Progenitor cell of endocrine pancreas (in vitro differentiated cells): ENCODE measurements at regions not wholly inside any gene's neighbourhood (a gene's known extent, or its start where the extent isn't known, plus 50 kb on each side); places are given as distances from the start of the nearest gene placed in this dataset.

ENCODE experiments used
- DNase-seq: peaks from one replicate; pipeline ENCODE4 v3.0.0; 2021; ENCODE audit warnings: low spot score; ENCODE audit not compliant: unreplicated experiment
- H3K27ac Mint-ChIP-seq: 2 replicates; pipeline ENCODE4 v1.8.0; 2021; ENCODE audit warnings: mild to moderate bottlenecking, moderate library complexity, mixed read lengths
- H3K27me3 Mint-ChIP-seq: 2 replicates; pipeline ENCODE4 v1.8.0; 2021; ENCODE audit warnings: mixed read lengths
- H3K36me3 Mint-ChIP-seq: 2 replicates; pipeline ENCODE4 v1.8.0; 2022; ENCODE audit warnings: mixed read lengths; ENCODE audit not compliant: insufficient read depth
- H3K4me1 Mint-ChIP-seq: 2 replicates; pipeline ENCODE4 v1.8.0; 2021; ENCODE audit warnings: low read depth, mixed read lengths
- H3K4me3 Mint-ChIP-seq: 2 replicates; pipeline ENCODE4 v1.8.0; 2021; ENCODE audit warnings: low read depth, mild to moderate bottlenecking, moderate library complexity, mixed read lengths
- H3K9me3 Mint-ChIP-seq: 2 replicates; pipeline ENCODE4 v1.8.0; 2021; ENCODE audit warnings: low read depth, mixed read lengths
- TF ChIP-seq, protein P1 (sequence below): fragments of 200-600 bp; sonication (generic); IDR thresholded peaks from one replicate; pipeline ENCODE4 v1.5.0; 2021; ENCODE audit warnings: antibody characterized with exemption, mild to moderate bottlenecking; ENCODE audit not compliant: unreplicated experiment

GRCh38 chr3:107947203-107947602, 143.6 kb downstream of the CD47 start:
- no peaks in the 10 kb centered on the region for H3K9me3 Mint-ChIP-seq
- no peak overlapping the region for H3K27ac Mint-ChIP-seq
- H3K27me3 Mint-ChIP-seq: peaks cover 3% of the 10 kb centered on the region
- no peak overlapping the region for H3K4me3 Mint-ChIP-seq
- no peaks in the 10 kb centered on the region for H3K4me1 Mint-ChIP-seq
- no peaks in the 10 kb centered on the region for H3K36me3 Mint-ChIP-seq
- DNase-seq: no peak
- TF ChIP-seq, protein P1, sequence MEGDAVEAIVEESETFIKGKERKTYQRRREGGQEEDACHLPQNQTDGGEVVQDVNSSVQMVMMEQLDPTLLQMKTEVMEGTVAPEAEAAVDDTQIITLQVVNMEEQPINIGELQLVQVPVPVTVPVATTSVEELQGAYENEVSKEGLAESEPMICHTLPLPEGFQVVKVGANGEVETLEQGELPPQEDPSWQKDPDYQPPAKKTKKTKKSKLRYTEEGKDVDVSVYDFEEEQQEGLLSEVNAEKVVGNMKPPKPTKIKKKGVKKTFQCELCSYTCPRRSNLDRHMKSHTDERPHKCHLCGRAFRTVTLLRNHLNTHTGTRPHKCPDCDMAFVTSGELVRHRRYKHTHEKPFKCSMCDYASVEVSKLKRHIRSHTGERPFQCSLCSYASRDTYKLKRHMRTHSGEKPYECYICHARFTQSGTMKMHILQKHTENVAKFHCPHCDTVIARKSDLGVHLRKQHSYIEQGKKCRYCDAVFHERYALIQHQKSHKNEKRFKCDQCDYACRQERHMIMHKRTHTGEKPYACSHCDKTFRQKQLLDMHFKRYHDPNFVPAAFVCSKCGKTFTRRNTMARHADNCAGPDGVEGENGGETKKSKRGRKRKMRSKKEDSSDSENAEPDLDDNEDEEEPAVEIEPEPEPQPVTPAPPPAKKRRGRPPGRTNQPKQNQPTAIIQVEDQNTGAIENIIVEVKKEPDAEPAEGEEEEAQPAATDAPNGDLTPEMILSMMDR: no peak

DNA sequence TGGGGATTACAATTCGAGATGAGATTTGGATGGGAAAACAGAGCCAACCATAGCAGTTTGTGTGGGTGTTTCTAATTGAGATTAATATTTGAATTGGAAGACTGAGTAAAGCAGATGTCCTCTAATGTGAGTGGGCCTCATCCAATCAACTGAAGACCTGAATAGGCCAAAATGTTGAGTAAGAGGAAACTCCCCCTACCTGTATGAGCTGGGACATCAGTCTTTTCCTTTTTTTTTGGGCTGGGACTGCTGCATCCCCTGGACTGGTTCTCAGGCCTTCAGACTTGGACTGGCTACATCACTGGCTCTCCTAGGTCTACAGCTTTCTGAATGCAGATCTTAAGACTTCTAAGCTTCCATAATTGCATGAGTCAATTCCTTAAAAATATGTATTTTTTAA, 144.1 kb downstream of the CD47 start:
- Mint-ChIP-seq H3K4me1 (no peaks in the 10 kb centered on the region), H3K4me3 (no peak overlapping the region), H3K9me3 (no peaks in the 10 kb centered on the region), H3K27me3 (peaks cover 3% of the 10 kb centered on the region), H3K36me3 (no peaks in the 10 kb centered on the region), H3K27ac (no peak overlapping the region)
- no peak for DNase-seq
- TF ChIP-seq, protein P1: no peak

- TF ChIP-seq, protein P1: no peak
- peaks cover 7% of the 10 kb centered on the region for H3K27me3 Mint-ChIP-seq
- H3K36me3 Mint-ChIP-seq: no peaks in the 10 kb centered on the region
- H3K4me1 Mint-ChIP-seq: no peaks in the 10 kb centered on the region
- no peak overlapping the region for H3K4me3 Mint-ChIP-seq
- no peak for DNase-seq
- no peak overlapping the region for H3K27ac Mint-ChIP-seq
- H3K9me3 Mint-ChIP-seq: no peaks in the 10 kb centered on the region
Observed at GRCh38 chr3:107945417-107946094, 145.3 kb downstream of the CD47 start.

- H3K4me1 Mint-ChIP-seq: peaks cover 5% of the 10 kb centered on the region
- H3K36me3 Mint-ChIP-seq: no peaks in the 10 kb centered on the region
- DNase-seq: no peak
- H3K27me3 Mint-ChIP-seq: peaks cover 7% of the 10 kb centered on the region
- no peak overlapping the region for H3K4me3 Mint-ChIP-seq
- TF ChIP-seq, protein P1: no peak
- no peak overlapping the region for H3K27ac Mint-ChIP-seq
- no peaks in the 10 kb centered on the region for H3K9me3 Mint-ChIP-seq
Observed at GRCh38 chr3:107943786-107944523, 146.9 kb downstream of the CD47 start.

DNA sequence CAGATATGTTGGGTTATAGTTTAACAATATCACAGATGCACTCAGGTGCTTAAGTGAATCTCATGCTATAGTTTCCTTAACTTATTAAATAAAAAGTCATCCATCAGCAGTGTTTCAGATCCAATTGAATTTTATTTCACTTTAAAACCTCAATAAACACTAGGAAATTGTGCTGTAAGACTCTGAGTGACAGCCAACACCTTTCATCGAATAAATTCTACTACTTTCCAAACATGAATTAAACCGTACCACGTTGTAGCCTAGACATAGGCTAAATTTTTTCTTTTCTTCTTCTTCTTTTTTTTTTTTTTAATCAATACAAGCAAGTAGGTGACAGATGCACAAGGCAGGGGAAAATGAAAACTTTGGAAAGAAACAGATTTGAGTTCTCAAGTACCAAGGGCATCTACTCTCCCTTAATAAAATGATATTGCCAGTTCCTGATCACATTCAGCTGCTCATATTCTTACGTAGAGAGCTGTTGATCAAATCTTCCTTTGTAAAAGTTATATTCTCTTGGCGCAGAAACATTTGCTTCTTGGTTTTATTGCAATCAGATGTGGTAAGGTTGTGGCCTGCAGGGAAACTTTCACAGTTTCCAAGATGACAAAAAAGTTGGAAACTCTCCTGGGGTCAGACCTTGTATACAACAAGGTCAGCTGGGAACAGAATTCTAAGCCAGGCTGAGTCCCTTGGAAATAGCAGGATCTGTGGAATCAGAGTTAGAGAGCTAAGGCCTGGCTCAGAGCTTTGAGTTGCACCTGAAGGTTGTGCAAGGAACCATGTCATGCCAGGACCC, 147.7 kb downstream of the CD47 start:
- no peaks in the 10 kb centered on the region for H3K36me3 Mint-ChIP-seq
- no peak overlapping the region for H3K27ac Mint-ChIP-seq
- peaks cover 5% of the 10 kb centered on the region for H3K4me1 Mint-ChIP-seq
- DNase-seq: no peak
- TF ChIP-seq, protein P1: no peak
- H3K4me3 Mint-ChIP-seq: no peak overlapping the region
- peaks cover 1% of the 10 kb centered on the region for H3K9me3 Mint-ChIP-seq
- peaks cover 7% of the 10 kb centered on the region for H3K27me3 Mint-ChIP-seq
